Neural cell (in vitro differentiated cells): ENCODE measurements at regions not wholly inside any gene's neighbourhood (a gene's known extent, or its start where the extent isn't known, plus 50 kb on each side); places are given as distances from the start of the nearest gene placed in this dataset.
"Not testable (repeated sequence)": the region's sequence is repeated elsewhere in the genome, so short reads cannot be mapped to it uniquely, and the experiment has no call there.

Source experiments
- H2AFZ ChIP-seq: fragments of 200-600, 300-800 bp; sonication (generic), shearing (Covaris generic); 2 replicates; pipeline ENCODE4 v1.6.0; 2014; ENCODE audit warnings: low read depth, mild to moderate bottlenecking, antibody characterized with exemption, low read length, moderate library complexity
- H3F3A ChIP-seq: fragments of 200-600 bp; shearing (Covaris generic); 2 replicates; pipeline ENCODE4 v1.6.1; 2016; ENCODE audit warnings: mild to moderate bottlenecking, moderate library complexity, mixed read lengths, antibody characterized with exemption, low read length; ENCODE audit not compliant: insufficient read depth, poor library complexity, severe bottlenecking
- H3K27ac ChIP-seq: fragments of 200-600, 300-800 bp; sonication (generic), shearing (Covaris generic); 2 replicates; pipeline ENCODE4 v1.5.1; 2014; ENCODE audit warnings: mild to moderate bottlenecking, low read length, moderate library complexity
- H3K27me3 ChIP-seq: fragments of 300-800, 200-600 bp; sonication (generic), shearing (Covaris generic); 2 replicates; pipeline ENCODE4 v1.6.0; 2014; ENCODE audit warnings: mild to moderate bottlenecking, low read depth, low read length, moderate library complexity; ENCODE audit not compliant: insufficient read depth
- H3K36me3 ChIP-seq: fragments of 300-800, 200-600 bp; sonication (generic), shearing (Covaris generic); 2 replicates; pipeline ENCODE4 v1.5.1; 2014; ENCODE audit warnings: mild to moderate bottlenecking, antibody characterized with exemption, low read length, moderate library complexity; ENCODE audit not compliant: insufficient read depth
- H3K4me2 ChIP-seq: fragments of 300-800, 200-600 bp; sonication (generic), shearing (Covaris generic); 2 replicates; pipeline ENCODE4 v1.6.0; 2014; ENCODE audit warnings: mild to moderate bottlenecking, low read length
- H3K4me3 ChIP-seq: fragments of 300-800, 200-600 bp; sonication (generic), shearing (Covaris generic); 2 replicates; pipeline ENCODE4 v1.5.1; 2014; ENCODE audit warnings: mild to moderate bottlenecking, low read length, moderate library complexity
- H3K79me2 ChIP-seq: fragments of 200-600 bp; shearing (Covaris generic); replicated peaks from 2 replicates; pipeline ENCODE4 v1.6.0; 2014; ENCODE audit warnings: mild to moderate bottlenecking, low read length, moderate library complexity; ENCODE audit not compliant: insufficient read depth
- H3K9ac ChIP-seq: fragments of 300-800, 200-600 bp; sonication (generic), shearing (Covaris generic); 2 replicates; pipeline ENCODE4 v1.6.1; 2016; ENCODE audit warnings: mild to moderate bottlenecking, low read length, mixed read lengths
- H3K9me2 ChIP-seq: fragments of 200-600 bp; shearing (Covaris generic); 2 replicates; pipeline ENCODE4 v1.6.1; 2016; ENCODE audit warnings: mild to moderate bottlenecking, low read length, mixed read lengths; ENCODE audit not compliant: insufficient read depth
- H3K9me3 ChIP-seq: fragments of 200-600, 300-800 bp; sonication (generic), shearing (Covaris generic); 2 replicates; pipeline ENCODE4 v1.6.1; 2016; ENCODE audit warnings: mild to moderate bottlenecking, mixed run types, low read length, moderate library complexity, mixed read lengths
- H4K20me1 ChIP-seq: fragments of 200-600 bp; shearing (Covaris generic); 2 replicates; pipeline ENCODE4 v1.6.1; 2016; ENCODE audit warnings: mild to moderate bottlenecking, mixed run types; ENCODE audit not compliant: insufficient read depth
- CTCF ChIP-seq: fragments of 450-650 bp; IDR thresholded peaks from 2 replicates; pipeline ENCODE4 v1.5.1; 2014; ENCODE audit warnings: antibody characterized with exemption, mild to moderate bottlenecking, moderate library complexity; ENCODE audit not compliant: poor library complexity, severe bottlenecking
- EP300 ChIP-seq: fragments of 450-650 bp; conservative IDR thresholded peaks from 2 replicates; pipeline ENCODE4 v1.6.1; 2014; ENCODE audit warnings: antibody characterized with exemption, mild to moderate bottlenecking, moderate library complexity; ENCODE audit not compliant: poor library complexity, severe bottlenecking
- EZH2 ChIP-seq: fragments of 200-600, 300-800 bp; shearing (Covaris generic), sonication (generic); IDR thresholded peaks from 2 replicates; pipeline ENCODE4 v1.6.1; 2014; ENCODE audit warnings: antibody characterized with exemption, low read length, borderline replicate concordance, mild to moderate bottlenecking; ENCODE audit not compliant: insufficient read depth, poor library complexity, severe bottlenecking
- MXI1 ChIP-seq: fragments of 450-650 bp; conservative IDR thresholded peaks from 2 replicates; pipeline ENCODE4 v1.6.1; 2014; ENCODE audit warnings: antibody characterized with exemption, mild to moderate bottlenecking; ENCODE audit not compliant: poor library complexity, severe bottlenecking
- POLR2AphosphoS5 ChIP-seq: IDR thresholded peaks from 2 replicates; pipeline ENCODE4 v1.6.1; 2012
- RAD21 ChIP-seq: fragments of 450-650 bp; conservative IDR thresholded peaks from 2 replicates; pipeline ENCODE4 v1.6.1; 2014; ENCODE audit warnings: antibody characterized with exemption, mild to moderate bottlenecking, moderate library complexity
- REST ChIP-seq: IDR thresholded peaks from 2 replicates; pipeline ENCODE4 v1.6.1; 2012; ENCODE audit warnings: borderline replicate concordance
- SMC3 ChIP-seq: fragments of 450-650 bp; conservative IDR thresholded peaks from 2 replicates; pipeline ENCODE4 v1.6.1; 2014; ENCODE audit warnings: antibody characterized with exemption, mild to moderate bottlenecking, moderate library complexity; ENCODE audit not compliant: poor library complexity
- TAF1 ChIP-seq: IDR thresholded peaks from 2 replicates; pipeline ENCODE4 v1.6.1; 2012; ENCODE audit warnings: low read depth

- Histone ChIP-seq H3K36me3 (no peaks in the 10 kb centered on the region), H3K9me3 (no peaks in the 10 kb centered on the region), H3K79me2 (no peaks in the 10 kb centered on the region), H3F3A (no peaks in the 10 kb centered on the region), H3K4me2 (no peak overlapping the region), H3K4me3 (no peak overlapping the region), H2AFZ (no peak overlapping the region), H3K27me3 (peaks cover 11% of the 10 kb centered on the region), H3K9me2 (no peaks in the 10 kb centered on the region), H3K9ac (no peak overlapping the region), H4K20me1 (no peaks in the 10 kb centered on the region), H3K27ac (no peak overlapping the region)
- no peak for TF ChIP-seq EZH2
- TF ChIP-seq EP300 = no peak
- TF ChIP-seq CTCF = no peak
- TF ChIP-seq RAD21 = no peak
- TF ChIP-seq MXI1 = no peak
- TF ChIP-seq SMC3 = no peak
- TF ChIP-seq REST = no peak
- no peak for TF ChIP-seq TAF1
- TF ChIP-seq POLR2AphosphoS5 = no peak
Measured at GRCh38 chr22:22368516-22368915, 123.9 kb downstream of the VPREB1 start.

- H3K4me2 ChIP-seq, H3K9ac ChIP-seq, H4K20me1 ChIP-seq, H3K9me3 ChIP-seq, H3K27ac ChIP-seq, H3K79me2 ChIP-seq, H3K36me3 ChIP-seq, H3K4me3 ChIP-seq, H3F3A ChIP-seq, H3K9me2 ChIP-seq, H2AFZ ChIP-seq: not testable (repeated sequence)
- H3K27me3 ChIP-seq = peaks cover 11% of the 10 kb centered on the region
Measured at GRCh38 chr22:22369219-22369963, 124.8 kb downstream of the VPREB1 start.

- no peak overlapping the region for H3K27ac ChIP-seq
- no peak overlapping the region for H3K4me2 ChIP-seq
- H3K27me3 ChIP-seq = peaks cover 11% of the 10 kb centered on the region
- H3K9me2 ChIP-seq = no peaks in the 10 kb centered on the region
- no peak overlapping the region for H3K9ac ChIP-seq
- H3K36me3 ChIP-seq = no peaks in the 10 kb centered on the region
- H3K79me2 ChIP-seq = no peaks in the 10 kb centered on the region
- no peaks in the 10 kb centered on the region for H3K9me3 ChIP-seq
- no peaks in the 10 kb centered on the region for H4K20me1 ChIP-seq
- no peak overlapping the region for H3K4me3 ChIP-seq
- no peak overlapping the region for H2AFZ ChIP-seq
- H3F3A ChIP-seq = no peaks in the 10 kb centered on the region
- no peak for TF ChIP-seq REST
- TF ChIP-seq POLR2AphosphoS5 = no peak
- no peak for TF ChIP-seq TAF1
- TF ChIP-seq CTCF = no peak
- TF ChIP-seq SMC3 = no peak
- TF ChIP-seq EP300 = no peak
- TF ChIP-seq MXI1 = no peak
- TF ChIP-seq EZH2 = no peak
- TF ChIP-seq RAD21 = no peak
Measured at GRCh38 chr22:22369964-22370270, 125.3 kb downstream of the VPREB1 start.
